Thymus (tissue), 11 donors: ENCODE measurements at regions not wholly inside any gene's neighbourhood (a gene's known extent, or its start where the extent isn't known, plus 50 kb on each side); places are given as distances from the start of the nearest gene placed in this dataset.

Source experiments
- DNase-seq, 9 donors: peaks; one replicate each; pipeline ENCODE4 v3.0.0-alpha.2; 2013; ENCODE audit warnings: low spot score in 9 of 9, low read depth in 6 of 9, missing footprints in 1 of 9
- H3K27ac ChIP-seq, 2 donors: one replicate each; pipeline ENCODE4 v1.5.1; 2013; ENCODE audit warnings: control low read depth in 1 of 2, low read depth in 1 of 2, low read length in 1 of 2, mild to moderate bottlenecking in 1 of 2, moderate library complexity in 1 of 2
- H3K27me3 ChIP-seq, 2 donors: one replicate each; pipeline ENCODE4 v1.5.1; 2013; ENCODE audit warnings: low read length in 1 of 2; ENCODE audit not compliant: control insufficient read depth in 2 of 2, insufficient read depth in 1 of 2
- H3K36me3 ChIP-seq, 2 donors: one replicate each; pipeline ENCODE4 v1.5.1; 2013; ENCODE audit warnings: low read length in 1 of 2, mild to moderate bottlenecking in 1 of 2, moderate library complexity in 1 of 2; ENCODE audit not compliant: control insufficient read depth in 2 of 2, insufficient read depth in 2 of 2
- H3K4me1 ChIP-seq, 2 donors: one replicate each; pipeline ENCODE4 v1.5.1; 2013; ENCODE audit warnings: low read length in 2 of 2; ENCODE audit not compliant: control insufficient read depth in 2 of 2, insufficient read depth in 2 of 2
- H3K4me3 ChIP-seq, 2 donors: one replicate each; pipeline ENCODE4 v1.5.1; 2013; ENCODE audit warnings: low read length in 2 of 2, control low read depth in 1 of 2, mild to moderate bottlenecking in 1 of 2
- H3K9me3 ChIP-seq, 2 donors: one replicate each; pipeline ENCODE4 v1.5.1; 2013; ENCODE audit warnings: low read length in 1 of 2, mild to moderate bottlenecking in 1 of 2; ENCODE audit not compliant: control insufficient read depth in 2 of 2, insufficient read depth in 1 of 2
- WGBS: extraction: QIAGEN DNeasy Blood & Tissue Kit; methylation state at CpG from one replicate; pipeline ENCODE4 v1.1.7; 2013; 5-methylcytosine and 5-hydroxymethylcytosine counted together
- donor health status: healthy.

DNA sequence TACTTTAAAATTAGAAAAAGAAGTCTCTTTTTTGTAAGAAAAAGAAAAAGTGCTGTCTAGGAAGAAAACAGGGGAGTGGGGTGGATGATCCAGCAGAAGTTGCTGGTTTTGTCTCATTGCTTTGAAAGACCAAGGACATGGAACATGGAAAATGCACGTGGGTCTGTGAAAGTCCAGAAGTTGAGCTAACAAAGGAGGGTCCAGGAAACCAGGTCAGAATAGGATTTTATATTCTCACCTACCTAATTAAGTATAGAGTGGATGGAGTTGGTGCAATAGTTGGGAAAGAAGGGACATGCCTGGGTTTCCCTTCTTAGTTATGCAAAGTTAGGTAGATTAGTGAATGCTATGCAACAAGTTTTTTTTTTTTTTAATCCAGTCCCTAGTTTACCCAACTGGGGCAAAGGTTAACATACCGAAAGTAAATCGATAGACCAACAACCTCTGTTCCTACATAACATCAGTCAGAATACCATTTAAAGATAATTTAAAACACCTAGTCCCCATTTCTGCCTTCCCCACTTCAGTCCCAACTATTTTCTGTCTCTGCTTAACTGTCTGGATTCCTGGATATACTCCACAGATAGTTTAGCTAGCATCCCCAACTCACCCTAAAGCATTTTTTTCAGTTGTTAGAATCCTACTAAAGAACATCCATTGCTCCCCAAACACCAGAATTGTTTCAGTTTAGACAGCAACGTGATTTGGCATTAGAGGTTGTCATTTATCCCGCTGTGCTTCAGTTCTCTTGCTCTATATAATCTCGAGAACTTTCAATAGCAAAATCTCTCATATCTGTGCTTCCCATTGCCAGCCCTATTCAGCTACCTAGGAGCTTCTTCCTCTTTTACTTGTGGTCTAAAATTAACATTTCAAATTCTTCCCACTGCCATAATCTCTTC, 105.7 kb upstream of the PLPPR5 start:
- Histone ChIP-seq H3K4me1 (no peaks in the 10 kb centered on the region), H3K4me3 (no peak overlapping the region), H3K9me3 (no peaks in the 10 kb centered on the region), H3K27ac (no peak overlapping the region), H3K27me3 (no peaks in the 10 kb centered on the region), H3K36me3 (no peaks in the 10 kb centered on the region)
- DNase-seq = no peak
- WGBS = 79% methylated on average over 6 of the region's 6 CpGs

DNA sequence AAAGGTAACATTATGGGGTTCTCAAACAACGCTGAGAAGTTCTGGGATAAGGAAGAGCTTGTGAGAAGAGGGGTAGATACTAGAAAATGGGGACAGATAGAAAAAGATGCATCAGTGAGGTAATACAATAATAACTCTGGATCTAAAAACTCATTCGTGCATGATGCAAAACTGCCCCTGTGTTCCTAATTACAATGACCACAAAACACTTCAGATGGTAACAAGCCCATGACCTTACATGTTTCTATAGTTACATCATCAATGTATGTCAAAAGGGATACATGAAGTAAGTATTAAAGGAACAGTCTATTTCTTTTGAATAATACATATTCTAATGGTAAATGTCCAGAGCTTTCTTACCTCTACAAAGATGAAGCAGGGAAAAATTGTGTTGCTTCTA, 110.6 kb upstream of the PLPPR5 start:
- no peak for DNase-seq
- H3K4me3 ChIP-seq = no peak overlapping the region
- no peaks in the 10 kb centered on the region for H3K36me3 ChIP-seq
- H3K27me3 ChIP-seq = no peaks in the 10 kb centered on the region
- H3K9me3 ChIP-seq = no peaks in the 10 kb centered on the region
- WGBS = 96% methylated on average over 2 of the region's 2 CpGs
- H3K4me1 ChIP-seq = no peaks in the 10 kb centered on the region
- H3K27ac ChIP-seq = no peak overlapping the region

DNA sequence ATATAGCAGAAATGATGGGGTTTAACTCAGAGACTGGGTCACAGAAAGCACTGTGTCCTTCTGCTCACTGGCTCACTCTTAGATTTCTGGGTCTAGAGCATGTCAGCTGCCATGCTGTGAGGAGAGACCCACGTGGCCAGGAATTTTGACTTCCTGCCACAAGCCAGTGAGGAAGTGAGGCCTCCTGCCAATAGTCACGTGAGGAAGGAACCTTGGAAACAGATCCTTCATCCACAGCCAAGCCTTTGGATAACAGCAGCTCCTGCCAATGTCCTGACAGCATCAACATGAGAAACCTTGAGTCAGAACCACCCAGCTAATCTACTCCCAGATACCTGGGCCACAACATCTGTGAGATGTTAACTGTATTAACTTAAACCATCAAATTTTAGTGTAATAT, 114.5 kb upstream of the PLPPR5 start:
- H3K4me3 ChIP-seq = no peak overlapping the region
- H3K4me1 ChIP-seq = no peaks in the 10 kb centered on the region
- no peaks in the 10 kb centered on the region for H3K27me3 ChIP-seq
- H3K27ac ChIP-seq = no peak overlapping the region
- H3K36me3 ChIP-seq = no peaks in the 10 kb centered on the region
- H3K9me3 ChIP-seq = no peaks in the 10 kb centered on the region
- no peak for DNase-seq
- WGBS = 12% methylated on average over 2 of the region's 2 CpGs

DNA sequence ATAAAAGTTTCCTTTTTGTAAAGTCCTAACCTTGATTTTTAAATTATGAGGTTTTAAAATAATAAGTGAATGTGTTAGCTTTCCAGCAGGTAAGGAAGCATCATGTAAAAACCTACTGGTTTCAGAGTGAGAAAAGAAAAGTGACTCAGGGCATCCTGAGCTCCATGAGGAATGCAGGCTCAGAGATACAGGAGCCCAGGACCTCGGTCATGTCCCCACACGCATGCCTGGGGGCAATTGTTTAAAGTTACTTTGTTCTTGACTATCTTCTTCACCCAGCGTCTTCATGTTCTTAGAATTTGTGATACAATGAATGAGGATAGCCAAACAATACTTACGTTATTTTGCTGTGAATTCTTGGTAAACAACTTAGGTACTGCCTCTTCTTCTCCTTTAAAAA, 117.4 kb upstream of the PLPPR5 start:
- DNase-seq = no peak
- no peaks in the 10 kb centered on the region for H3K4me1 ChIP-seq
- no peaks in the 10 kb centered on the region for H3K36me3 ChIP-seq
- no peak overlapping the region for H3K27ac ChIP-seq
- H3K27me3 ChIP-seq = no peaks in the 10 kb centered on the region
- no peak overlapping the region for H3K4me3 ChIP-seq
- 97% methylated on average over 4 of the region's 4 CpGs for WGBS
- H3K9me3 ChIP-seq = no peaks in the 10 kb centered on the region

DNA sequence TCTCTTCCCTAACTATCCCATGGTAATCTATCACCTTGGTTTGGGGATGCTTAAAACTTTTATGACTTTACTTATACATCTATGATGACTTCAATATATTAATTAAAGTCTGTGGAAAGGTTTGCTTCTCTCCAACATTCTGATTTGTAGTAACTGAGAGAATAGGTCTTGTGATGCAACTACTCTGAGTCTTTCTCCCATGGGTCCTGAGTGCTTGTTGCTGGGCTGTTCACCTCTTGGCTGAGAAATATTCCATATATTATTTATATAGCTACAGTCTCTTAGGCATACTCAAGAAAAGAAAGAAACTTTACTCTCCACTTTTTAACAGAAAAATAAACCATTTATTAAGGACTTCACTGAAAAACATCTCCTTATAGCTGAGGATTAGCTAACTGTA, 119.3 kb upstream of the PLPPR5 start:
- no peak overlapping the region for H3K4me3 ChIP-seq
- H3K27me3 ChIP-seq = no peaks in the 10 kb centered on the region
- no peaks in the 10 kb centered on the region for H3K36me3 ChIP-seq
- no peaks in the 10 kb centered on the region for H3K4me1 ChIP-seq
- no peaks in the 10 kb centered on the region for H3K9me3 ChIP-seq
- DNase-seq = no peak
- no peak overlapping the region for H3K27ac ChIP-seq

DNA sequence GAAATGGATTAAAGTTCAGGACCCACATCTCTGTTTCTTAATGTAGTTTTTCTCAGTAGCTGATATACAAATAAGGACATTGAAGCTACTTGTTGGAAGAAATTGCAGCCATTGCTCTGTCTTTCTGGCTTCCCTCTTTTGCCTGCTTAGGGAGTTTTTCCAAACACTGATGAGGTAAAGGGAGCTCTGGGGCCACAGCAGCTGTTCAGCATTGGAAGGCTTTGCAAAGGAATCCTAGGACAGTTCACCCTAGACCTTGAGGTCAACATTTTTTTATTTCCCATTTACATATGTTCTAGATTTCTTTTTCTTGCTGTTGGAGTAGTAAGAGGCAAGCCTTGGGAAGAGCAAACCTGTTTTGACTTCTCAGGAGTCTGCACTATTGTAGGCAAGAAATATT, 126.9 kb upstream of the PLPPR5 start:
- DNase-seq = no peak
- no peaks in the 10 kb centered on the region for H3K27me3 ChIP-seq
- H3K36me3 ChIP-seq = no peaks in the 10 kb centered on the region
- H3K27ac ChIP-seq = no peak overlapping the region
- no peaks in the 10 kb centered on the region for H3K9me3 ChIP-seq
- H3K4me1 ChIP-seq = no peaks in the 10 kb centered on the region
- no peak overlapping the region for H3K4me3 ChIP-seq

DNA sequence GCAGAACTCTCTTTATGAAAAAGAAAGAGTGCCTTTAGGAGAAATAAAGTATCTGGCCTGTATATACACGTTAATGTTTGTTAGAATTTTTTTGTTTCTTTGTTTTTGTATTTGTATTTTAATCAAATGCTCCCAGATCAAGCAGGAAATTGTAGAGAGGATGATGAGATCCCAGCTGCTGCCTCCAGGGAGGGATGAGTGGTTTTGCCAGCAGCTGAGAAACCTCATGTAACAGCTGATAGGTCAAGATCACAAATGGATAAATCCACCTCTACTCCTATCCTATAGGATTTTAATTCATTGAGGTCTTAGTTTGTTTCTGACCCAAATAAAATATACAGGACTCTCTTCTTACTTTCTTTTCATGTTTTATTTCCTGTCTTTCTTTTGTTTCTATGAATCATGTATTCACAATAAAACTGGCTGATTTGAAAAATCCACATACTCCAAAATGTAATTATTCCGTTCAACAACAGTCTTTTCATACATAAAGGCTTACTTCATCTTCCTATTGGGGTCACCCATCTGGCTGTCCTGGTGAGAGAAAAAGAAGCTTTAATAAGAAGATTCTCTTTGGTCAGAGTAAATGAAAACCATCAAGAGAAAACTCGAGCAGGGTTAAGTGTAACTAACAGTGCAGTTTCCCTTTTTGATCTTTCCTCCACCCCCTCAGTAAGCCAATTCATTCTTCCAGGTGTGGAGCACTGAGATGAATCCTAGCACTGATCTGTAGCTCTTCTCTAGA, 129.3 kb upstream of the PLPPR5 start:
- H3K27ac ChIP-seq = no peak overlapping the region
- no peak for DNase-seq
- H3K4me3 ChIP-seq = no peak overlapping the region
- H3K9me3 ChIP-seq = no peaks in the 10 kb centered on the region
- 88% methylated on average over 3 of the region's 3 CpGs for WGBS
- no peaks in the 10 kb centered on the region for H3K27me3 ChIP-seq
- H3K36me3 ChIP-seq = no peaks in the 10 kb centered on the region
- no peaks in the 10 kb centered on the region for H3K4me1 ChIP-seq

DNA sequence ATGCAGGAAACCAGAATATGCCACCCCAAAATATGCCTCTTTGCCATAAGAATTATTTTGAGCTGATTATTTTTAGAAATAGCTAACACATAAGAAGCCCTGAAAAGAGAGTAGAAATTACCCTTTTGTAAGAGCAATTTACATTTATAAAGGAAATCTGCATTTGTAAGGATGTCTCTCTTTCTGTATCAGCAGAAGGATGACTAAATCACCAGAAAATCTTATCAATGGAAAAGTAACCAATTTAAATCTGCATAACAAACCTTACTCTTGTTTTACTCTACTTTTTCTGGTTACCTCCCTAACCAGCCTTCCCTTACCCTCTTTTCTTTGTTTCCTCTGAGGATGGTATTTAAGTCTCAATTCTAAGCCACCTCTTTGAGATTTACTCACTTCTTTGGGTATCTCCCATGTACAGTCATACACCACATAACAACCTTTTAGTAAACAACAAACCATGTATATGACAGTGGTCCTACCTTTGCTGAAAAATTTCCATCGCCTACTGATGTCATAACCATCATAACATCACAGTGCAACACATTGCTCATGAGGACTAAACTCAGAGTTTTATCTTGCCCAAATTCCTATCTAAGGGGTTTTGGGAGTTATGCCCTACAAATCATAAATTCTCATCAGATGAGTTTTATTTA, 126.6 kb upstream of the PLPPR4 start:
- no peak for DNase-seq
- no peak overlapping the region for H3K4me3 ChIP-seq
- H3K36me3 ChIP-seq = no peaks in the 10 kb centered on the region
- 98% methylated on average over 1 of the region's 1 CpG for WGBS
- H3K27ac ChIP-seq = no peak overlapping the region
- H3K4me1 ChIP-seq = no peaks in the 10 kb centered on the region
- no peaks in the 10 kb centered on the region for H3K9me3 ChIP-seq
- no peaks in the 10 kb centered on the region for H3K27me3 ChIP-seq

DNA sequence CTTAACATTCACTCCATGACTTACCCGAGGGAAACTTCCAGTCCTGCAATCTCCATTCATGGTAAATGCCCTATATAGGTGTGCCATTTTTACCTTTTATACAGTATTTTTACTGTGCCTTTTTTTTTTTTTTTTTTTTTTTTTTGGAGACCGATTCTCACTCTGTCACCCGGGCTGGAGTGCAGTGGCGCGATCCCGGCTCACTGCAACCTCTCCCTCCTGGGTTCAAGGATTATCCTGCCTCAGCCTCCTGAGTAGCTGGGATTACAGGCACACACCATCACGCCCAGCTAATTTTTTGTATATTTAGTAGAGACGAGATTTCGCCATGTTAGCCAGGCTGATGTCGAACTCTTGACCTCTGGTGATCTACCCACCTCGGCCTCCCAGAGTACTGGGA, 124.4 kb upstream of the PLPPR4 start:
- Histone ChIP-seq H3K4me1 (no peaks in the 10 kb centered on the region), H3K27ac (no peak overlapping the region), H3K9me3 (no peaks in the 10 kb centered on the region), H3K27me3 (no peaks in the 10 kb centered on the region), H3K36me3 (no peaks in the 10 kb centered on the region), H3K4me3 (no peak overlapping the region)
- 96% methylated on average over 11 of the region's 11 CpGs for whole genome bisulfite sequencing
- DNase-seq = no peak
